IMR-90 (cell line): ENCODE measurements at regions not wholly inside any gene's neighbourhood (a gene's known extent, or its start where the extent isn't known, plus 50 kb on each side); places are given as distances from the start of the nearest gene placed in this dataset.
A peak's percentile ranks its signal among the peaks of the same experiment; 100 is the strongest.

Source experiments
- ATAC-seq: fragments of 200-7000 bp; cut with Tn5 transposase; 2 replicates; pipeline ENCODE4 v1.9.1; 2020; ENCODE audit warnings: low read depth, mild to moderate bottlenecking, moderate library complexity
- BruUV-seq: library from RNA; stranded (reverse); fragments of 400-500 nt; replicated peaks from 2 replicates; lab custom pipeline; 2021; lab: Mats Ljungman, UMichigan
- CTCF ChIA-PET: fragments of 300-600 bp; formaldehyde crosslinking; extraction: SDS; loops from one replicate; lab custom pipeline; 2021; ENCODE audit warnings: antibody characterized with exemption; lab: Yijun Ruan, JAX
- POLR2A ChIA-PET: fragments of 300-600 bp; sonication (Branson Sonifier 250); formaldehyde crosslinking; loops from one replicate; lab custom pipeline; 2022; ENCODE audit warnings: antibody characterized with exemption; ENCODE audit not compliant: unreplicated experiment; lab: Charles Lee
- DNase-seq: peaks from one replicate; pipeline ENCODE4 v3.0.0; 2013
- H2AFZ ChIP-seq: replicated peaks from 2 replicates; pipeline ENCODE3; 2013; ENCODE audit warnings: low read length, mild to moderate bottlenecking; ENCODE audit not compliant: poor library complexity
- H2AK5ac ChIP-seq: 2 replicates; pipeline ENCODE4 v1.6.1; 2013; ENCODE audit warnings: low read depth, low read length, inconsistent platforms
- H2AK9ac ChIP-seq: replicated peaks from 2 replicates; pipeline ENCODE3; 2013; ENCODE audit warnings: mild to moderate bottlenecking, low read depth, low read length, moderate library complexity; ENCODE audit not compliant: poor library complexity
- H2BK120ac ChIP-seq: 2 replicates; pipeline ENCODE4 v1.6.1; 2013; ENCODE audit warnings: low read depth, low read length, inconsistent platforms
- H2BK15ac ChIP-seq: 3 replicates; pipeline ENCODE4 v1.6.1; 2013; ENCODE audit warnings: low read depth, low read length, inconsistent platforms
- H2BK20ac ChIP-seq: 2 replicates; pipeline ENCODE4 v1.6.1; 2013; ENCODE audit warnings: low read depth, mild to moderate bottlenecking, inconsistent platforms, low read length, moderate library complexity
- H2BK5ac ChIP-seq: 2 replicates; pipeline ENCODE4 v1.6.1; 2013; ENCODE audit warnings: mild to moderate bottlenecking, low read depth, low read length, inconsistent platforms; ENCODE audit not compliant: poor library complexity, severe bottlenecking
- H3K14ac ChIP-seq: replicated peaks from 2 replicates; pipeline ENCODE4 v1.6.1; 2013; ENCODE audit warnings: low read depth, low read length, inconsistent platforms
- H3K18ac ChIP-seq: 2 replicates; pipeline ENCODE4 v1.6.1; 2013; ENCODE audit warnings: low read depth, low read length, control low read depth
- H3K23ac ChIP-seq: 2 replicates; pipeline ENCODE4 v1.6.1; 2013; ENCODE audit warnings: low read depth, low read length, inconsistent platforms
- H3K27ac ChIP-seq: 2 replicates; pipeline ENCODE4 v1.5.1; 2013; ENCODE audit warnings: mild to moderate bottlenecking, control low read depth, low read length; ENCODE audit not compliant: insufficient read depth
- H3K27me3 ChIP-seq: 2 replicates; pipeline ENCODE4 v1.6.1; 2013; ENCODE audit warnings: low read length; ENCODE audit not compliant: control insufficient read depth, insufficient read depth
- H3K36me3 ChIP-seq: 2 replicates; pipeline ENCODE4 v1.6.1; 2013; ENCODE audit warnings: low read length, mixed read lengths; ENCODE audit not compliant: control insufficient read depth, insufficient read depth
- H3K4ac ChIP-seq: 2 replicates; pipeline ENCODE4 v1.6.1; 2013; ENCODE audit warnings: low read depth, low read length, inconsistent platforms
- H3K4me1 ChIP-seq: 2 replicates; pipeline ENCODE4 v1.6.1; 2013; ENCODE audit warnings: low read length, mixed read lengths; ENCODE audit not compliant: control insufficient read depth, insufficient read depth
- H3K4me2 ChIP-seq: 2 replicates; pipeline ENCODE4 v1.6.1; 2013; ENCODE audit warnings: low read depth, mild to moderate bottlenecking, control low read depth, low read length, moderate library complexity
- H3K4me3 ChIP-seq: 2 replicates; pipeline ENCODE4 v1.5.1; 2013; ENCODE audit warnings: low read depth, mild to moderate bottlenecking, control low read depth, low read length, moderate library complexity; ENCODE audit not compliant: insufficient read depth
- H3K56ac ChIP-seq: 2 replicates; pipeline ENCODE4 v1.6.1; 2013; ENCODE audit warnings: low read length, inconsistent platforms; ENCODE audit not compliant: insufficient read depth; ENCODE audit errors: extremely low read depth
- H3K79me1 ChIP-seq, 2 experiments: 2 replicates each; pipeline ENCODE4 v1.6.1; 2013; ENCODE audit warnings: low read length in 2 of 2, inconsistent platforms in 1 of 2, low read depth in 1 of 2
- H3K9ac ChIP-seq: 2 replicates; pipeline ENCODE4 v1.6.1; 2013; ENCODE audit warnings: low read depth, low read length, control low read depth
- H3K9me1 ChIP-seq: 2 replicates; pipeline ENCODE4 v1.6.1; 2013; ENCODE audit warnings: low read length, inconsistent platforms; ENCODE audit not compliant: insufficient read depth
- H3K9me3 ChIP-seq: 2 replicates; pipeline ENCODE4 v1.6.1; 2013; ENCODE audit warnings: low read length; ENCODE audit not compliant: control insufficient read depth, insufficient read depth
- H4K20me1 ChIP-seq: 2 replicates; pipeline ENCODE4 v1.6.1; 2013; ENCODE audit warnings: low read length, inconsistent platforms; ENCODE audit not compliant: insufficient read depth
- H4K5ac ChIP-seq: 2 replicates; pipeline ENCODE4 v1.6.1; 2013; ENCODE audit warnings: mild to moderate bottlenecking, low read depth, low read length, control low read depth
- H4K8ac ChIP-seq, 2 experiments: 2 replicates each; pipeline ENCODE4 v1.6.1; 2013; ENCODE audit warnings: low read depth in 2 of 2, low read length in 2 of 2, control low read depth in 1 of 2, inconsistent platforms in 1 of 2
- H4K91ac ChIP-seq: 2 replicates; pipeline ENCODE4 v1.6.1; 2013; ENCODE audit warnings: low read depth, low read length, inconsistent platforms; ENCODE audit not compliant: insufficient read depth
- BHLHE40 ChIP-seq: fragments of 150-350 bp; IDR thresholded peaks from 2 replicates; pipeline ENCODE4 v1.6.1; 2016; ENCODE audit warnings: mild to moderate bottlenecking, low read depth, low read length
- CEBPB ChIP-seq: IDR thresholded peaks from 2 replicates; pipeline ENCODE4 v1.6.1; 2012; ENCODE audit warnings: low read depth, low read length, improper control_type of control experiment
- CHD1 ChIP-seq: IDR thresholded peaks from 2 replicates; pipeline ENCODE4 v1.6.1; 2012; ENCODE audit warnings: low read depth, low read length, improper control_type of control experiment
- FOS ChIP-seq: fragments of 150-350 bp; IDR thresholded peaks from 2 replicates; pipeline ENCODE4 v1.6.1; 2016; ENCODE audit warnings: low read depth, low read length
- MAZ ChIP-seq: IDR thresholded peaks from 2 replicates; pipeline ENCODE4 v1.6.1; 2012; ENCODE audit warnings: low read depth, mild to moderate bottlenecking, low read length, improper control_type of control experiment, moderate library complexity, borderline replicate concordance
- MXI1 ChIP-seq: IDR thresholded peaks from 2 replicates; pipeline ENCODE4 v1.6.1; 2012; ENCODE audit warnings: low read depth, mild to moderate bottlenecking, low read length, moderate library complexity, borderline replicate concordance
- NFE2L2 ChIP-seq: fragments of 150-350 bp; IDR thresholded peaks from 2 replicates; pipeline ENCODE4 v1.6.1; 2016; ENCODE audit warnings: low read depth, mild to moderate bottlenecking, low read length
- POLR2A ChIP-seq: IDR thresholded peaks from 2 replicates; pipeline ENCODE4 v1.6.1; 2012; ENCODE audit warnings: mild to moderate bottlenecking, low read depth, low read length
- RCOR1 ChIP-seq: IDR thresholded peaks from 2 replicates; pipeline ENCODE4 v1.6.1; 2012; ENCODE audit warnings: mild to moderate bottlenecking, low read length, improper control_type of control experiment; ENCODE audit not compliant: insufficient replicate concordance
- RFX5 ChIP-seq: IDR thresholded peaks from 2 replicates; pipeline ENCODE4 v1.8.0; 2012; ENCODE audit warnings: low read depth, mild to moderate bottlenecking, low read length, moderate library complexity
- SMC3 ChIP-seq: fragments of 150-350 bp; IDR thresholded peaks from 2 replicates; pipeline ENCODE4 v1.6.1; 2016; ENCODE audit warnings: low read depth, mild to moderate bottlenecking, antibody characterized with exemption, low read length, moderate library complexity
- WGBS, 2 experiments: methylation state at CpG; one replicate each; pipeline versions ENCODE4 v1.1.5 to v1.1.7; 2013; ENCODE audit warnings: missing lambda C conversion rate in 2 of 2; ENCODE audit not compliant: insufficient read length in 1 of 2; ENCODE audit errors: extremely low coverage in 2 of 2; 5-methylcytosine and 5-hydroxymethylcytosine counted together
- dilution Hi-C: fragments of 300-500 bp; cut with HindIII; formaldehyde crosslinking; loops from one replicate; pipeline ENCODE4 v1.14.3; 2018; ENCODE audit warnings: low sequenced_read_pairs; ENCODE audit not compliant: unreplicated experiment
- in situ Hi-C: fragments of 300-500 bp; cut with MboI; formaldehyde crosslinking; loops from 3 replicates; pipeline ENCODE4 v1.14.3; 2019; ENCODE audit warnings: low sequenced_read_pairs, inconsistent platforms, mixed read lengths
- intact Hi-C: fragments of 100-400 bp; cut with micrococcal nuclease; formaldehyde crosslinking; loops from 2 replicates; pipeline ENCODE4 v1.10.0; 2022
- TF ChIP-seq, protein P1 (sequence below): fragments of 150-350 bp; IDR thresholded peaks from 2 replicates; pipeline ENCODE4 v1.6.1; 2016; ENCODE audit warnings: low read depth, mild to moderate bottlenecking, low read length, moderate library complexity, borderline replicate concordance
- TF ChIP-seq, protein P2 (sequence below): fragments of 150-350 bp; IDR thresholded peaks from 2 replicates; pipeline ENCODE4 v1.6.1; 2017; ENCODE audit warnings: mild to moderate bottlenecking, antibody characterized with exemption, low read length, low read depth
- TF ChIP-seq, protein P3 (sequence below): conservative IDR thresholded peaks from 2 replicates; pipeline ENCODE4 v1.5.1; 2012; ENCODE audit warnings: mild to moderate bottlenecking, low read depth, low read length, improper control_type of control experiment

DNA sequence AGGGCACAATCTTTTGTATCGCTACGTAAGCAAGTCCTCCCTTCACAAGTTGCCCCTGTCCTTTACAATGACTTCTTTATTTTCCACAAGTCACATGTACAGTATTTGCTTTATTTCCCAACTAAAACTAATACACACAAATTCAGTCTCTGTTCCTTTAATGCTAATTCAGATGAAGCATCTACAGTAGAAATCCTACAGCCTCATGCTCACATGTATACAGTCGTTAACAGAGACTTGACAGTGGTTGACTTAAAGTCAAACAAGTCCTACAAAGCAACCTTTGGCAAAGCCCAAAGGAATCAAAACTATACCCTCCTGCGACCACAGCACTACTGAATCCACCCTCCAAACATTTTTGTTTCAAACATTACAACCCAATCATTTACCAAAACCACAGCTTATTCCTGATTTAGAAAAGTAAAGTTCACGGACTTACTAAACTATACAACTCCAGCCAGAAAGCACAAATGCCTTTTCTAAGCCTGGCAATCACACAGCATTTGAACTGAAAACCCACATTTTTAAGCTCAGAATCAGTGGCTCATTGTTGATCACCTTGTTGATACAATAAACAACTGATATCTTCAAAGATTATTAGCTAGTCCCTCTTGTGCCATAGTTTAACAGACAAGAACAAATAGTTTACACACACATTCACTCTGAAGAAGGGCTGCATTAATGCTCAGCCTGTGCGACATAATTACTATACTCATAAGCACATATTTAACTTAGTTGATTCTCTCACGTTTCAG, 70.9 kb upstream of the NHSL1 start:
- POLR2A ChIA-PET, result no interaction called here
- intact Hi-C loops, result no loop called here
- ATAC-seq, result peak; percentile 24
- TF ChIP-seq SMC3, result no peak
- TF ChIP-seq MAZ, result no peak
- TF ChIP-seq, protein P1, sequence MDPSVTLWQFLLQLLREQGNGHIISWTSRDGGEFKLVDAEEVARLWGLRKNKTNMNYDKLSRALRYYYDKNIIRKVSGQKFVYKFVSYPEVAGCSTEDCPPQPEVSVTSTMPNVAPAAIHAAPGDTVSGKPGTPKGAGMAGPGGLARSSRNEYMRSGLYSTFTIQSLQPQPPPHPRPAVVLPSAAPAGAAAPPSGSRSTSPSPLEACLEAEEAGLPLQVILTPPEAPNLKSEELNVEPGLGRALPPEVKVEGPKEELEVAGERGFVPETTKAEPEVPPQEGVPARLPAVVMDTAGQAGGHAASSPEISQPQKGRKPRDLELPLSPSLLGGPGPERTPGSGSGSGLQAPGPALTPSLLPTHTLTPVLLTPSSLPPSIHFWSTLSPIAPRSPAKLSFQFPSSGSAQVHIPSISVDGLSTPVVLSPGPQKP, result no peak
- no peak for TF ChIP-seq FOS
- no peak for TF ChIP-seq BHLHE40
- no peak for TF ChIP-seq POLR2A
- TF ChIP-seq, protein P2, sequence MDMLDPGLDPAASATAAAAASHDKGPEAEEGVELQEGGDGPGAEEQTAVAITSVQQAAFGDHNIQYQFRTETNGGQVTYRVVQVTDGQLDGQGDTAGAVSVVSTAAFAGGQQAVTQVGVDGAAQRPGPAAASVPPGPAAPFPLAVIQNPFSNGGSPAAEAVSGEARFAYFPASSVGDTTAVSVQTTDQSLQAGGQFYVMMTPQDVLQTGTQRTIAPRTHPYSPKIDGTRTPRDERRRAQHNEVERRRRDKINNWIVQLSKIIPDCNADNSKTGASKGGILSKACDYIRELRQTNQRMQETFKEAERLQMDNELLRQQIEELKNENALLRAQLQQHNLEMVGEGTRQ, result no peak
- TF ChIP-seq CHD1, result no peak
- no peak for TF ChIP-seq RCOR1
- TF ChIP-seq NFE2L2, result no peak
- TF ChIP-seq RFX5, result no peak
- no peak for TF ChIP-seq CEBPB
- TF ChIP-seq, protein P3, sequence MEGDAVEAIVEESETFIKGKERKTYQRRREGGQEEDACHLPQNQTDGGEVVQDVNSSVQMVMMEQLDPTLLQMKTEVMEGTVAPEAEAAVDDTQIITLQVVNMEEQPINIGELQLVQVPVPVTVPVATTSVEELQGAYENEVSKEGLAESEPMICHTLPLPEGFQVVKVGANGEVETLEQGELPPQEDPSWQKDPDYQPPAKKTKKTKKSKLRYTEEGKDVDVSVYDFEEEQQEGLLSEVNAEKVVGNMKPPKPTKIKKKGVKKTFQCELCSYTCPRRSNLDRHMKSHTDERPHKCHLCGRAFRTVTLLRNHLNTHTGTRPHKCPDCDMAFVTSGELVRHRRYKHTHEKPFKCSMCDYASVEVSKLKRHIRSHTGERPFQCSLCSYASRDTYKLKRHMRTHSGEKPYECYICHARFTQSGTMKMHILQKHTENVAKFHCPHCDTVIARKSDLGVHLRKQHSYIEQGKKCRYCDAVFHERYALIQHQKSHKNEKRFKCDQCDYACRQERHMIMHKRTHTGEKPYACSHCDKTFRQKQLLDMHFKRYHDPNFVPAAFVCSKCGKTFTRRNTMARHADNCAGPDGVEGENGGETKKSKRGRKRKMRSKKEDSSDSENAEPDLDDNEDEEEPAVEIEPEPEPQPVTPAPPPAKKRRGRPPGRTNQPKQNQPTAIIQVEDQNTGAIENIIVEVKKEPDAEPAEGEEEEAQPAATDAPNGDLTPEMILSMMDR, result no peak
- no peak for TF ChIP-seq MXI1

More for the DNA sequence above, 70.9 kb upstream of the NHSL1 start:
- Histone ChIP-seq H2BK5ac (peak overlapping the region; percentile 62), H3K18ac (peak overlapping the region; percentile 82), H2BK120ac (peak overlapping the region; percentile 64; the same call in 1 of the 2 replicates), H4K91ac (no peak overlapping the region), H3K79me1 (peaks cover 22 to 42% of the 10 kb centered on the region in 2 experiments), H2AK9ac (no peak overlapping the region), H3K9me3 (no peaks in the 10 kb centered on the region), H3K56ac (0 out of 2 replicates have a peak overlapping the region, but pooled peaks have one; percentile 14), H3K23ac (peak overlapping the region; percentile 11; the same call in 1 of the 2 replicates), H2BK15ac (peak overlapping the region; percentile 48; the same call in 1 of the 3 replicates), H3K4me3 (peak overlapping the region; percentile 8; the same call in 1 of the 2 replicates), H4K20me1 (no peaks in the 10 kb centered on the region), H4K8ac (peak overlapping the region in 1 of 2 experiments; percentile 15; a peak in 1 of 4 replicates), H4K5ac (peak overlapping the region; percentile 19; the same call in 1 of the 2 replicates), H3K4me1 (peaks cover 3% of the 10 kb centered on the region), H2AFZ (no peak overlapping the region), H3K4ac (peak overlapping the region; percentile 37; the same call in 1 of the 2 replicates), H3K9ac (peak overlapping the region; percentile 79), H2AK5ac (no peak overlapping the region), H3K27ac (peak overlapping the region; percentile 41; the same call in 1 of the 2 replicates), H2BK20ac (peak overlapping the region; percentile 52; the same call in 1 of the 2 replicates), H3K27me3 (no peaks in the 10 kb centered on the region), H3K4me2 (peak overlapping the region; percentile 93), H3K14ac (peak overlapping the region; percentile 61; the same call in 1 of the 2 replicates), H3K36me3 (no peaks in the 10 kb centered on the region), H3K9me1 (no peaks in the 10 kb centered on the region)
- CTCF ChIA-PET, result no interaction called here
- in situ Hi-C loops (no loop called here), dilution Hi-C loops (no loop called here)
- 64% methylated on average over 3 of the region's 7 CpGs; no CpG with 5 or more reads in 1 of the 2 experiments for WGBS, 2 experiments
- DNase-seq, result peak; percentile 48
- BruUV-seq, result no TSS peak
